OCI-LY7 (cell line): ENCODE measurements at regions not wholly inside any gene's neighbourhood (a gene's known extent, or its start where the extent isn't known, plus 50 kb on each side); places are given as distances from the start of the nearest gene placed in this dataset.

ENCODE experiments used
- CTCF ChIP-seq: fragments of 200-600 bp; sonication (generic); conservative IDR thresholded peaks from 2 replicates; pipeline ENCODE4 v1.5.1; 2014; ENCODE audit warnings: mild to moderate bottlenecking, antibody characterized with exemption, low read length, moderate library complexity, mixed read lengths
- EZH2phosphoT487 ChIP-seq: fragments of 200-600 bp; sonication (generic); IDR thresholded peaks from 2 replicates; pipeline ENCODE4 v1.6.1; 2018; ENCODE audit warnings: low read depth, borderline replicate concordance, mild to moderate bottlenecking, mixed run types, antibody characterized with exemption, low read length, moderate library complexity, mixed read lengths

GRCh38 chr15:95252404-95252803, 1021.0 kb downstream of the MCTP2 start:
- TF ChIP-seq CTCF (no peak), EZH2phosphoT487 (no peak)
